Right lobe of liver (tissue), 4 donors: ENCODE measurements at regions not wholly inside any gene's neighbourhood (a gene's known extent, or its start where the extent isn't known, plus 50 kb on each side); places are given as distances from the start of the nearest gene placed in this dataset.

Experiments used
- CTCF ChIP-seq, 4 donors: fragments of 200-600 bp in 3 of 4; fragments of 450-650 bp in 1 of 4; IDR thresholded peaks; one replicate each; pipeline versions ENCODE4 v1.5.1 to v1.8.0; 2016 to 2022; ENCODE audit warnings: antibody characterized with exemption in 4 of 4, mild to moderate bottlenecking in 2 of 4
- POLR2A ChIP-seq: fragments of 450-650 bp; IDR thresholded peaks from one replicate; pipeline ENCODE4 v1.6.1; 2017; ENCODE audit warnings: antibody characterized with exemption, mild to moderate bottlenecking
- donor health status: DM: no; HTN: no; CAD: no.
- donor health status: DM: no; HTN: no; CAD: no.
- donor health status: DM: no; HTN: yes; CAD: no.

GRCh38 chrX:22392133-22392948, 119.6 kb downstream of the CBLL2 start:
- TF ChIP-seq CTCF (IDR thresholded peaks at IDR 0.05) (no peak), POLR2A (no peak)
